ENCODE measurements at regions not wholly inside any gene's neighbourhood (a gene's known extent, or its start where the extent isn't known, plus 50 kb on each side); places are given as distances from the start of the nearest gene placed in this dataset.

GRCh38 chr9:2267181-2267745 is 252.1 kb downstream of the SMARCA2 start:
- H3K27ac ChIP-seq = no peak overlapping the region
- H3K9me3 ChIP-seq = no peaks in the 10 kb centered on the region
- 17 to 30% (median 22%) methylated on average over 7 of the region's 7 CpGs for WGBS, 3 donors
- peaks cover 8% of the 10 kb centered on the region for H3K4me1 ChIP-seq
- no peak for TF ChIP-seq CTCF (IDR thresholded peaks at IDR 0.05)
- ATAC-seq (peak; percentile 75 to 97 (median 90)), DNase-seq (peak in 1 of 2 donors; percentile 25)
- no peaks in the 10 kb centered on the region for H3K27me3 ChIP-seq (ENCODE audit: insufficient read depth in 3 of 3, low read length in 2 of 3)
- intact Hi-C loops (cut with DNase I) = loop anchor here in 1 of 2 donors (10.0 kb wide), 1 partner anchor 58 kb away; no protein-coding TSS in a partner anchor
- no peak overlapping the region for H3K4me3 ChIP-seq
- H3K36me3 ChIP-seq (ENCODE audit: insufficient read depth in 1 of 2, low read depth in 1 of 2) = no peaks in the 10 kb centered on the region

- DNase-seq = no peak
- Histone ChIP-seq H3K27me3 (ENCODE audit: insufficient read depth in 3 of 3, low read length in 2 of 3) (no peaks in the 10 kb centered on the region), H3K36me3 (ENCODE audit: insufficient read depth in 1 of 2, low read depth in 1 of 2) (no peaks in the 10 kb centered on the region), H3K4me3 (no peak overlapping the region), H3K27ac (no peak overlapping the region), H3K9me3 (no peaks in the 10 kb centered on the region), H3K4me1 (peaks cover 8% of the 10 kb centered on the region)
- WGBS, 3 donors = 66 to 77% (median 73%) methylated on average over 3 of the region's 3 CpGs
- intact Hi-C loops (cut with DNase I) = loop anchor here in 1 of 2 donors (10.0 kb wide), 1 partner anchor 55 kb away; no protein-coding TSS in a partner anchor
- TF ChIP-seq CTCF (IDR thresholded peaks at IDR 0.05) = no peak
- ATAC-seq = no peak
Measured at GRCh38 chr9:2269778-2270177, 254.6 kb downstream of the SMARCA2 start.

- H3K36me3 ChIP-seq (ENCODE audit: insufficient read depth in 1 of 2, low read depth in 1 of 2) = no peaks in the 10 kb centered on the region
- no peaks in the 10 kb centered on the region for H3K9me3 ChIP-seq
- no peak overlapping the region for H3K27ac ChIP-seq
- ATAC-seq = no peak
- intact Hi-C loops (cut with DNase I) = no loop called here
- 90 to 92% (median 91%) methylated on average over 5 of the region's 5 CpGs for WGBS, 3 donors
- H3K4me3 ChIP-seq = no peak overlapping the region
- DNase-seq = no peak
- H3K4me1 ChIP-seq = peaks cover 8% of the 10 kb centered on the region
- no peaks in the 10 kb centered on the region for H3K27me3 ChIP-seq (ENCODE audit: insufficient read depth in 3 of 3, low read length in 2 of 3)
- no peak for TF ChIP-seq CTCF (IDR thresholded peaks at IDR 0.05)
Measured at GRCh38 chr9:2270565-2270964, 255.4 kb downstream of the SMARCA2 start.

GRCh38 chr9:2271426-2271825 is 256.3 kb downstream of the SMARCA2 start:
- Histone ChIP-seq H3K36me3 (ENCODE audit: insufficient read depth in 1 of 2, low read depth in 1 of 2) (no peaks in the 10 kb centered on the region), H3K27ac (no peak overlapping the region), H3K27me3 (ENCODE audit: insufficient read depth in 3 of 3, low read length in 2 of 3) (no peaks in the 10 kb centered on the region), H3K4me3 (no peak overlapping the region), H3K9me3 (no peaks in the 10 kb centered on the region), H3K4me1 (peaks cover 8% of the 10 kb centered on the region)
- 45 to 55% (median 54%) methylated on average over 4 of the region's 4 CpGs for WGBS, 3 donors
- TF ChIP-seq CTCF (IDR thresholded peaks at IDR 0.05) = no peak
- DNase-seq (peak in 1 of 2 donors; percentile 33), ATAC-seq (peak in 2 of 4 donors; percentile 32 to 51)
- intact Hi-C loops (cut with DNase I) = no loop called here

GRCh38 chr9:2274762-2275161 is 259.6 kb downstream of the SMARCA2 start:
- DNase-seq (no peak), ATAC-seq (no peak)
- H3K4me1 ChIP-seq = no peaks in the 10 kb centered on the region
- H3K4me3 ChIP-seq = no peak overlapping the region
- TF ChIP-seq CTCF (IDR thresholded peaks at IDR 0.05) = no peak
- no peaks in the 10 kb centered on the region for H3K27me3 ChIP-seq (ENCODE audit: insufficient read depth in 3 of 3, low read length in 2 of 3)
- no peaks in the 10 kb centered on the region for H3K9me3 ChIP-seq
- intact Hi-C loops (cut with DNase I) = loop anchor here in 1 of 2 donors (5.0 kb wide), 1 partner anchor 32 kb away; no protein-coding TSS in a partner anchor
- no peak overlapping the region for H3K27ac ChIP-seq
- no peaks in the 10 kb centered on the region for H3K36me3 ChIP-seq (ENCODE audit: insufficient read depth in 1 of 2, low read depth in 1 of 2)
- WGBS, 3 donors = 91 to 98% (median 93%) methylated on average over 4 of the region's 4 CpGs
